Ishikawa (cell line): ENCODE measurements at regions not wholly inside any gene's neighbourhood (a gene's known extent, or its start where the extent isn't known, plus 50 kb on each side); places are given as distances from the start of the nearest gene placed in this dataset.

Experiments used
- FOXM1 ChIP-seq: IDR thresholded peaks from 2 replicates; pipeline ENCODE4 v1.6.1; 2012; ENCODE audit warnings: low read depth, borderline replicate concordance
- YY1 ChIP-seq: IDR thresholded peaks from 2 replicates; pipeline ENCODE4 v1.6.1; 2012; ENCODE audit warnings: low read depth

DNA sequence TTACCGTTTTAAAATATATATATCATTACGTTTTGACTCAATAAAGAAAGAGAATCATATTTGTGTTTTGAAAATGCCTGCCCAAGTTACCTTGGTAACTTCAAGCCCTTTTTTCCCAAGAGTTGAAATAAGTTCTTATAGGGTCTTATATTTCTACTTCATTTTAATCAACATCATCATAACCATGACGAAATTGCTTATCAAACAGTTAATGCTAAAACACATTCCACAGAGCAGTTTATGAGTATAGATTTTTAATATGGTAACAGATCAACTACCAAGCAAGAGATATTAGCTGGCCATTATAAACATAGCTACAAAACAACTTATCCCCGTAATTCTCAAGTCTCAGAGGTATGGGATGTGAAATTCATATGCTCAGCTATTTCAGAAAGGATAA lies 197.9 kb upstream of the LRRTM4 start:
- no peak for TF ChIP-seq FOXM1
- no peak for TF ChIP-seq YY1
